ENCODE measurements at regions not wholly inside any gene's neighbourhood (a gene's known extent, or its start where the extent isn't known, plus 50 kb on each side); places are given as distances from the start of the nearest gene placed in this dataset.
"Not testable (repeated sequence)": the region's sequence is repeated elsewhere in the genome, so short reads cannot be mapped to it uniquely, and the experiment has no call there.

GRCh38 chr2:111482987-111483679 lies 362.4 kb downstream of the BCL2L11 start:
- DNase-seq, result not testable (repeated sequence)

- not testable (repeated sequence) for DNase-seq
Measured at GRCh38 chr2:111484097-111484496, 363.4 kb downstream of the BCL2L11 start.

- not testable (repeated sequence) for DNase-seq
Measured at GRCh38 chr2:111485895-111486294, 365.2 kb downstream of the BCL2L11 start.

- not testable (repeated sequence) for DNase-seq
Measured at GRCh38 chr2:111488451-111488850, 367.7 kb downstream of the BCL2L11 start.

GRCh38 chr2:111489460-111489859 lies 368.7 kb downstream of the BCL2L11 start:
- DNase-seq, result not testable (repeated sequence)

- not testable (repeated sequence) for DNase-seq
Measured at GRCh38 chr2:111491181-111491580, 370.5 kb downstream of the BCL2L11 start.

- not testable (repeated sequence) for DNase-seq
Measured at GRCh38 chr2:111491614-111492013, 370.9 kb downstream of the BCL2L11 start.

GRCh38 chr2:111492995-111493719 lies 372.4 kb downstream of the BCL2L11 start:
- not testable (repeated sequence) for DNase-seq

GRCh38 chr2:111493720-111494078 lies 373.0 kb downstream of the BCL2L11 start:
- not testable (repeated sequence) for DNase-seq

GRCh38 chr2:111494288-111494980 lies 373.7 kb downstream of the BCL2L11 start:
- not testable (repeated sequence) for DNase-seq

- not testable (repeated sequence) for DNase-seq
Measured at GRCh38 chr2:111494981-111495315, 374.2 kb downstream of the BCL2L11 start.

- DNase-seq, result not testable (repeated sequence)
Measured at GRCh38 chr2:111495636-111496035, 374.9 kb downstream of the BCL2L11 start.

GRCh38 chr2:111496176-111496575 lies 375.5 kb downstream of the BCL2L11 start:
- not testable (repeated sequence) for DNase-seq

- not testable (repeated sequence) for DNase-seq
Measured at GRCh38 chr2:111496860-111497259, 376.1 kb downstream of the BCL2L11 start.

GRCh38 chr2:111497270-111497669 lies 376.6 kb downstream of the BCL2L11 start:
- not testable (repeated sequence) for DNase-seq

- not testable (repeated sequence) for DNase-seq
Measured at GRCh38 chr2:111500536-111501062, 379.9 kb downstream of the BCL2L11 start.

- not testable (repeated sequence) for DNase-seq
Measured at GRCh38 chr2:111503844-111504570, 380.0 kb downstream of the ANAPC1 start.

GRCh38 chr2:111504571-111504942 lies 379.4 kb downstream of the ANAPC1 start:
- DNase-seq, result not testable (repeated sequence)

- not testable (repeated sequence) for DNase-seq
Measured at GRCh38 chr2:111505267-111505666, 378.7 kb downstream of the ANAPC1 start.

GRCh38 chr2:111506936-111507335 lies 377.1 kb downstream of the ANAPC1 start:
- not testable (repeated sequence) for DNase-seq

GRCh38 chr2:111509225-111509869 lies 374.6 kb downstream of the ANAPC1 start:
- not testable (repeated sequence) for DNase-seq

GRCh38 chr2:111510384-111510783 lies 373.6 kb downstream of the ANAPC1 start:
- not testable (repeated sequence) for DNase-seq
